Naive thymus-derived CD8-positive, alpha-beta T cell (primary cell): ENCODE measurements at regions not wholly inside any gene's neighbourhood (a gene's known extent, or its start where the extent isn't known, plus 50 kb on each side); places are given as distances from the start of the nearest gene placed in this dataset.

Experiments used
- ATAC-seq, 2 donors: fragments of 150-1000 bp; cut with Tn5 transposase in 1 of 2; sonication (Bioruptor Pico), chemical (Tn5 transposase) in 1 of 2; 1 replicate in 1 of 2; 2 replicates in 1 of 2; pipeline ENCODE4 v1.10.0; 2021; ENCODE audit warnings: mild to moderate bottlenecking in 2 of 2, moderate library complexity in 2 of 2
- POLR2A ChIA-PET: fragments of 350-600 bp; sonication (Branson Sonifier 250); formaldehyde crosslinking; loops from one replicate; lab custom pipeline; 2021; ENCODE audit warnings: antibody characterized with exemption; lab: Charles Lee
- DNase-seq, 10 donors: peaks; one replicate each; pipeline versions ENCODE4 v3.0.0 to v3.0.0-alpha.2; 2020 to 2022
- H3K27ac Mint-ChIP-seq, 10 donors: one replicate each; pipeline ENCODE4 v1.8.0; 2020 to 2022; ENCODE audit warnings: mild to moderate bottlenecking in 10 of 10, mixed read lengths in 10 of 10, moderate library complexity in 4 of 10, inconsistent platforms in 1 of 10
- H3K27me3 Mint-ChIP-seq, 5 donors: one replicate each; pipeline ENCODE4 v1.8.0; 2021 to 2022; ENCODE audit warnings: mixed read lengths in 5 of 5
- H3K36me3 Mint-ChIP-seq, 3 donors: one replicate each; pipeline ENCODE4 v1.8.0; 2020 to 2022; ENCODE audit warnings: mixed read lengths in 3 of 3, mild to moderate bottlenecking in 2 of 3, inconsistent platforms in 1 of 3
- H3K4me1 Mint-ChIP-seq, 4 donors: one replicate each; pipeline ENCODE4 v1.8.0; 2021 to 2022; ENCODE audit warnings: mixed read lengths in 4 of 4
- H3K4me3 Mint-ChIP-seq, 10 donors: one replicate each; pipeline ENCODE4 v1.8.0; 2020 to 2022; ENCODE audit warnings: mild to moderate bottlenecking in 10 of 10, mixed read lengths in 10 of 10, moderate library complexity in 6 of 10, inconsistent platforms in 1 of 10
- H3K9me3 Mint-ChIP-seq, 9 donors: one replicate each; pipeline ENCODE4 v1.8.0; 2020 to 2022; ENCODE audit warnings: mixed read lengths in 9 of 9, mild to moderate bottlenecking in 3 of 9, inconsistent platforms in 1 of 9, moderate library complexity in 1 of 9

- peak in 1 of 2 donors; percentile 39 for ATAC-seq
- H3K27ac Mint-ChIP-seq, result no peak overlapping the region
- no peaks in the 10 kb centered on the region for H3K4me1 Mint-ChIP-seq
Observed at GRCh38 chr7:51366930-51367613, 50.5 kb upstream of the COBL start.

More at GRCh38 chr7:51366930-51367613, 50.5 kb upstream of the COBL start:
- DNase-seq, result peak in 2 of 10 donors; percentile 12
- POLR2A ChIA-PET, result no interaction called here
- Mint-ChIP-seq H3K27me3 (peaks cover 0 to 2% (median 0%) of the 10 kb centered on the region in 5 donors), H3K4me3 (no peak overlapping the region), H3K36me3 (no peaks in the 10 kb centered on the region), H3K9me3 (peaks cover 0 to 11% (median 0%) of the 10 kb centered on the region in 9 donors)
